GM19455 (cell line): ENCODE measurements at regions not wholly inside any gene's neighbourhood (a gene's known extent, or its start where the extent isn't known, plus 50 kb on each side); places are given as distances from the start of the nearest gene placed in this dataset.
"Not testable (repeated sequence)": the region's sequence is repeated elsewhere in the genome, so short reads cannot be mapped to it uniquely, and the experiment has no call there.

Experiments used
- ATAC-seq: cut with Tn5 transposase; IDR thresholded peaks from one replicate; pipeline ENCODE4 v1.9.1; 2021; ENCODE audit not compliant: unreplicated experiment

DNA sequence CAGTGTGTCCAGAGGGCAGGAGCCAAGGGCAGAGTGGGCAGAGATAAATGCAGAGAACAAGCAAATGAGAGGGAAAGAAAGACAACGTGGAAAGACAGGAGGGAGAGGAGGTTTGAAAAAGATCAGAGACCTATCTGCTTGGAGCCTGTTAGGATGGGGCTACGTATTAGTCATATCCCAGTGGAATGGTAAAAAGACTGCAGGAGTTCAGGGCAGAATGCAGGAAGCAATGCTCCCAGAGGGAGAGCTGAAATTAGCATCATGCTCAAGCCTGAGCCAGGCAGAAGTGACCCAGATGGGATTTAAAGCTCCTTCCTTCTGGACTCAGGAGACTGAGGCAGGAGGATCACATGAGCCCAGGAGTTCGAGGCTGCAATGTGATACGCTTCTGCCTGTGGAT lies 261.3 kb upstream of the CHRM3 start:
- no peak for ATAC-seq

GRCh38 chr1:239123260-239123659 lies 263.1 kb upstream of the CHRM3 start:
- ATAC-seq, result no peak

DNA sequence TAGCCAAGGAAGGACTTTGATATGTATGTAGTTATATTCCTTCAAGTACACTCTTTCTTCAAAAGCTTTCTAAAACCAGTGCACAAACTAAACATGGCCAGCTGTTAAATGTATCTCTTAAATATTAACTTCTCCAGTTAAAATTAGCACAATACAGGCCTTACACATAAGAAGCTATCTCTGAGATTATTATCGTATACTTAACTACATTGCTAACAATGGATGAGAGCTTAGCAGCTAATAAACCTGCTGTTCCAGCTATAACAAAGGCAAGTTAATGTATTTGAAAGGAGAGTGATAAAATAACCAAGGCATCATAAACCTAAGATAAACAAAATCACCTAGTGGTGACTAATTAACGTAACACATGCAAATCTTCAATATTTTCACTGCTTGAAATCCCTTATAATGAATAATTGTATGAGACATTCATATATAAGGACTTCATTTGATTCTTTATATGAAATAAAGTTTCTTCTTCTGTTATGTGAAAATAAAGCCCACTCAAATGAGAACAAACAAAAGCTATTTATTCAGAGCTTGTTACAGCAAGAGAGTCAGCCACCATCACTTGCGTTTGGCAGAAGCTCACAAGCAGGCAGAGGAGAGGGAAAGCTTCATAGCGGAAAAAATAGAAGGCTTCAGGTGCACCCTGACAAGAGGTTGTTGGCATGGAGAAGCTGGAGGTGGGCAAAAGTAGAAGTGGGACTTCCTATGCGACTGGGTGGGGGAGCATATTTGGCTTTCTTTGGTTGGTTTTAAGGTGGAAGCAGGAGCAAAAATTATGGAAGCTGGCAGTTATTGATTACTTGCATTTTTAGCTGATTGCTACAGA lies 274.1 kb upstream of the CHRM3 start:
- ATAC-seq, result no peak

- no peak for ATAC-seq
Measured at GRCh38 chr1:239107676-239108075, 278.7 kb upstream of the CHRM3 start.

GRCh38 chr1:239106689-239107088 lies 279.7 kb upstream of the CHRM3 start:
- not testable (repeated sequence) for ATAC-seq

- no peak for ATAC-seq
Measured at GRCh38 chr1:239098400-239099037, 287.8 kb upstream of the CHRM3 start.

GRCh38 chr1:239091537-239091936 lies 294.8 kb upstream of the CHRM3 start:
- no peak for ATAC-seq

DNA sequence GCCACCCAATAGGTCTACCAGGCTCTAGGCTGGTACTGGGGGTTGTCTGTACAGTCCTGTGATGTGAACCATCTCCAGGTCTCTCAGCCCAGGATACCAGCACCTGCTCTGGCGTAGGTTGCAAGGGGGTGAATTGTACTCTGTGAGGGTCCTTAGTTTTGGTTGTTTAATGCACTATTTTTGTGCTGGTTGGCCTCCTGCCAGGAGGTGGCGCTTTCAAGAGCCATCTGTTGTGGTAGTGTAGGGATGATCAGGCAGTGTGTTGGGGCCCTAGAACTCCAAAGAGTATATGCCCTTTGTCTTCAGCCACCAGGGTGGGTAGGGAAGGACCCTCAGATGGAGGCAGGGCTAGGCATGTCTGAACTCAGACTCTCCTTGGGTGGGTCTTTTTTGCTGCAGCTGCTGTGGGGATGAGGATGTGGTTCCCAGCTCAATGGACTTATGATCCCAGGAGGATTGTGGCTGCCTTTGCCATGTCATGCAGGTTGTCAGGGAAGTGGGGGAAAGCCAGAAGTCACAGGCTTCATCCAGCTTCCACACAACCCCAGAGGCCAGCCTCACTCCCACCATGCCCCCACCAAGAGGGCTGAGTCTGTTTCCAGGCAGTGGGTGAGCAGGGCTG lies 301.8 kb upstream of the CHRM3 start:
- no peak for ATAC-seq

GRCh38 chr1:239081947-239082346 lies 304.4 kb upstream of the CHRM3 start:
- ATAC-seq, result not testable (repeated sequence)

- ATAC-seq, result no peak
Measured at GRCh38 chr1:239067480-239067879, 318.9 kb upstream of the CHRM3 start.

- ATAC-seq, result no peak
Measured at GRCh38 chr1:239067058-239067457, 319.3 kb upstream of the CHRM3 start.

DNA sequence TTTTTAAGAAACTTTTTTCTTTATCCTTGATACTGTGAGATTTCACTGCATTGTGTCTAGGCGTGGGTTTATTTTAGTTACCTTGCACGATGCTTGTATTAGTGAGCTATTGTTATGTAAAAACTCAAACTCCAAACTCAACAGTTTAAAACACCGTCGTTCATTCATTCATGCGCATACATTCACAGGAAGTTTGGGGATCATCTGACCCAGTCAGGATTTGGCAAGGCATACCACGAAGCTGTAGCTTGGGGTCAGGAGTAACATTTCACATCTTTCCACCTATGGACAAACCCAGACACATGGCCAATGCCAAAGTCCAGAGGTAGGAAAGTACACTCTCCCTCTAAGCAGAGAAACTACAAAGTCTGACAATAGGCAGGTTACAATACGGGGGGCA lies 324.6 kb upstream of the CHRM3 start:
- no peak for ATAC-seq

GRCh38 chr1:239058190-239058589 lies 328.2 kb upstream of the CHRM3 start:
- ATAC-seq, result no peak

GRCh38 chr1:239056940-239057339 lies 329.4 kb upstream of the CHRM3 start:
- no peak for ATAC-seq

DNA sequence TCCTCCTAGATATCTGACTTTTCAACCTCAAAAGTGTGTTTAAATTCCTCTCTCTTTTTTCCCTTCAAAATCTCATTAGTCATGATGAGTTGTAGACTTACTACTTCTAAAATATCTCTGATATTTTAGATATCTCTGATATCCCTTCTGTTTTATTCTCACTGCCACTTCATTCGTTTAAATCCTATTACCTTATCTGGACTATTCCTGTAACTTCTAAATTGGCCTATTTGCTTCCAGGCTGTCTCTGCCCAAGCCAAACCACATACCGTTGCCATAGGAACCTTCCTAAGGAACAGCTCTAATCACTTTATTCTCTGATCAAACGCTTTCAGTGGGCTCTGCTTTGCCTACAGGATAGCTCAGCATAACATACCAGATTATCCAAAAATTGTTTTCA lies 333.1 kb upstream of the CHRM3 start:
- no peak for ATAC-seq

GRCh38 chr1:239049571-239049970 lies 336.8 kb upstream of the CHRM3 start:
- no peak for ATAC-seq

GRCh38 chr1:239044829-239045228 lies 341.5 kb upstream of the CHRM3 start:
- no peak for ATAC-seq

GRCh38 chr1:239040523-239040922 lies 345.8 kb upstream of the CHRM3 start:
- ATAC-seq, result no peak

GRCh38 chr1:239031310-239031709 lies 355.1 kb upstream of the CHRM3 start:
- ATAC-seq, result no peak

DNA sequence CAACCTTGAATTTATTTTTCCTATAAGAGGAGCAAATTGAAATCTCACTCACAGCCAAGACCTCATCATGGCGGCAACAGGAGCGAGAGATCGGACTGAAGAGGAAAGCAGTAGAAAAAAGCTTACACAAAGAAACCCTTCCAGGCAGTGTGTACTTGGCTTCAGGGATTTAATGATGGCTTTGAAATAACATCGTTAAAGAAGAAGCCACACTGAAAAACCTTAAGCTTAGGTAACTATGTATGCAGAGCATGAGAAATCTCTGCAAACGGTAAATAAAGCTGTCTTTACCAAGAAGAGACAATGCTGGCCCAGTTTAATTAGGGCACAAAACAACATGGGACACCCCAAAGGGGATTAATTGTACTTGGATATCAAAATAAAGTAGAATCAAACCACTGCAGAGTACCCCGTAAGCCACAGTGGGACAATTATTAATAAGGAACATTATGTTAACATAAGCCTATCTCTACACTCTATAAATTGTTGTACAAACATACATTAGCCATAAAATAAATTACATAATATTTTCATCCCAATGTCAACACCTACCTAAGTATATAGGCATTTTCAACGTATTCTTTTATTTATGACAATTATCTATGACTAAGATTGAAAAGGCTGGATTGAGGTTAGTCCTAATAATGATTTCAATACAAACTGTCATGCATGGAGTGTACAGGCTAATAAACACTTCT lies 360.2 kb upstream of the CHRM3 start:
- ATAC-seq, result no peak

DNA sequence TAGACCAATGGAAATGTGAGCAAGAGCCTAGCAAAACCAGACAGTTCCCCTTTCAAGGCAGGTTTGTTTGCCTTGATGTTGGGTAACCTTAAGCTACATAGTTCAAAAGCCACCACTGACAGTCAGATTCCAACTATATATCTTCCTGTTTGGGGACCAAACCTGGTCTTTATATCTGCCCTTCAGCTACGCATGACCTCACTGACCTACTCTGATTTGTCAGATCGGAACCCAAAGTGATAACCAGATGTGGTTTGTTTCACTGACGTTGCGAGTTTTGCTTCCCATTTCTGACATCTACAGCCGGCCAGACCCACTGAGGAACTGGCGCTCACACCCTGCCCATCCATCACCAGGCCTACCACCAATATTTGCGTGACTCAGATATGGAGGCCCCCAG lies 361.1 kb upstream of the CHRM3 start:
- no peak for ATAC-seq
